Naive thymus-derived CD8-positive, alpha-beta T cell (primary cell): ENCODE measurements at regions not wholly inside any gene's neighbourhood (a gene's known extent, or its start where the extent isn't known, plus 50 kb on each side); places are given as distances from the start of the nearest gene placed in this dataset.
A peak's percentile ranks its signal among the peaks of the same experiment; 100 is the strongest.

ENCODE experiments used
- ATAC-seq, 2 donors: fragments of 150-1000 bp; cut with Tn5 transposase in 1 of 2; sonication (Bioruptor Pico), chemical (Tn5 transposase) in 1 of 2; 1 replicate in 1 of 2; 2 replicates in 1 of 2; pipeline ENCODE4 v1.10.0; 2021; ENCODE audit warnings: mild to moderate bottlenecking in 2 of 2, moderate library complexity in 2 of 2
- POLR2A ChIA-PET: fragments of 350-600 bp; sonication (Branson Sonifier 250); formaldehyde crosslinking; loops from one replicate; lab custom pipeline; 2021; ENCODE audit warnings: antibody characterized with exemption; lab: Charles Lee
- DNase-seq, 10 donors: peaks; one replicate each; pipeline versions ENCODE4 v3.0.0 to v3.0.0-alpha.2; 2020 to 2022
- H3K27ac Mint-ChIP-seq, 10 donors: one replicate each; pipeline ENCODE4 v1.8.0; 2020 to 2022; ENCODE audit warnings: mild to moderate bottlenecking in 10 of 10, mixed read lengths in 10 of 10, moderate library complexity in 4 of 10, inconsistent platforms in 1 of 10
- H3K27me3 Mint-ChIP-seq, 5 donors: one replicate each; pipeline ENCODE4 v1.8.0; 2021 to 2022; ENCODE audit warnings: mixed read lengths in 5 of 5
- H3K36me3 Mint-ChIP-seq, 3 donors: one replicate each; pipeline ENCODE4 v1.8.0; 2020 to 2022; ENCODE audit warnings: mixed read lengths in 3 of 3, mild to moderate bottlenecking in 2 of 3, inconsistent platforms in 1 of 3
- H3K4me1 Mint-ChIP-seq, 4 donors: one replicate each; pipeline ENCODE4 v1.8.0; 2021 to 2022; ENCODE audit warnings: mixed read lengths in 4 of 4
- H3K4me3 Mint-ChIP-seq, 10 donors: one replicate each; pipeline ENCODE4 v1.8.0; 2020 to 2022; ENCODE audit warnings: mild to moderate bottlenecking in 10 of 10, mixed read lengths in 10 of 10, moderate library complexity in 6 of 10, inconsistent platforms in 1 of 10
- H3K9me3 Mint-ChIP-seq, 9 donors: one replicate each; pipeline ENCODE4 v1.8.0; 2020 to 2022; ENCODE audit warnings: mixed read lengths in 9 of 9, mild to moderate bottlenecking in 3 of 9, inconsistent platforms in 1 of 9, moderate library complexity in 1 of 9

- Mint-ChIP-seq H3K9me3 (peaks cover 0 to 23% (median 0%) of the 10 kb centered on the region in 9 donors), H3K4me3 (no peak overlapping the region), H3K4me1 (peaks cover 45 to 65% (median 58%) of the 10 kb centered on the region in 4 donors), H3K27me3 (no peaks in the 10 kb centered on the region), H3K36me3 (peaks cover 0 to 5% (median 5%) of the 10 kb centered on the region in 3 donors), H3K27ac (peak overlapping the region in 1 of 10 donors; percentile 71)
- ATAC-seq (no peak), DNase-seq (no peak)
- POLR2A ChIA-PET: interaction anchor here (1.3 to 1.7 kb wide), 2 partner anchors 9 to 27 kb away, joined by 4 to 5 read pairs; no protein-coding TSS in a partner anchor
Measured at GRCh38 chr13:40217675-40218074, 448.8 kb downstream of the FOXO1 start.

GRCh38 chr13:40220299-40220935, 446.0 kb downstream of the FOXO1 start:
- Mint-ChIP-seq H3K36me3 (no peaks in the 10 kb centered on the region), H3K9me3 (peaks cover 0 to 9% (median 0%) of the 10 kb centered on the region in 9 donors), H3K4me3 (no peak overlapping the region), H3K27ac (peak overlapping the region in 9 of 10 donors; percentile 0 to 95 (median 83)), H3K27me3 (no peaks in the 10 kb centered on the region), H3K4me1 (peaks cover 38 to 67% (median 56%) of the 10 kb centered on the region in 4 donors)
- ATAC-seq: no peak
- DNase-seq: no peak
- POLR2A ChIA-PET: interaction anchor here (1.5 to 1.9 kb wide), 2 partner anchors 14 to 169 kb away, joined by 3 to 5 read pairs; no protein-coding TSS in a partner anchor

DNA sequence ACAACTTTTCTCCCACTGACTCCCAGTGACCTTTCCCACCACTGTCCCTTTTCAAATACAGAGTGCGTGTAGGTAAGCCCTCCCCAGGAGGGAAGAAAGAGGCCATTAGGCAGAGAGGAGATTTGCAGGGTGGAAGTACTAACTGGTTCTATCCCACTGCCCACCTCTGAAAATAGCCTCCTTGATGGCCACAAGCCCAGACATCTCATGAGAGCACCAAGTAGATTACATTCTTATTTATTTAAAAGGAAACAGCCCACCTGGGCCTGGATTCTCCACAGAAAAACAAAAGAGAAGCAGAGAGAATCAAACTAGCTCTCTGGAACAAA, 445.3 kb downstream of the FOXO1 start:
- Mint-ChIP-seq H3K4me1 (peaks cover 35 to 61% (median 50%) of the 10 kb centered on the region in 4 donors), H3K27ac (peak overlapping the region; percentile 64 to 95 (median 88)), H3K36me3 (no peaks in the 10 kb centered on the region), H3K9me3 (peaks cover 0 to 9% (median 0%) of the 10 kb centered on the region in 9 donors), H3K4me3 (peak overlapping the region in 5 of 10 donors; percentile 33 to 80 (median 51)), H3K27me3 (no peaks in the 10 kb centered on the region)
- DNase-seq: no peak
- POLR2A ChIA-PET: interaction anchor here (1.0 to 1.9 kb wide), 3 partner anchors 14 to 168 kb away, joined by 3 to 5 read pairs (median 3); no protein-coding TSS in a partner anchor
- ATAC-seq: no peak

DNA sequence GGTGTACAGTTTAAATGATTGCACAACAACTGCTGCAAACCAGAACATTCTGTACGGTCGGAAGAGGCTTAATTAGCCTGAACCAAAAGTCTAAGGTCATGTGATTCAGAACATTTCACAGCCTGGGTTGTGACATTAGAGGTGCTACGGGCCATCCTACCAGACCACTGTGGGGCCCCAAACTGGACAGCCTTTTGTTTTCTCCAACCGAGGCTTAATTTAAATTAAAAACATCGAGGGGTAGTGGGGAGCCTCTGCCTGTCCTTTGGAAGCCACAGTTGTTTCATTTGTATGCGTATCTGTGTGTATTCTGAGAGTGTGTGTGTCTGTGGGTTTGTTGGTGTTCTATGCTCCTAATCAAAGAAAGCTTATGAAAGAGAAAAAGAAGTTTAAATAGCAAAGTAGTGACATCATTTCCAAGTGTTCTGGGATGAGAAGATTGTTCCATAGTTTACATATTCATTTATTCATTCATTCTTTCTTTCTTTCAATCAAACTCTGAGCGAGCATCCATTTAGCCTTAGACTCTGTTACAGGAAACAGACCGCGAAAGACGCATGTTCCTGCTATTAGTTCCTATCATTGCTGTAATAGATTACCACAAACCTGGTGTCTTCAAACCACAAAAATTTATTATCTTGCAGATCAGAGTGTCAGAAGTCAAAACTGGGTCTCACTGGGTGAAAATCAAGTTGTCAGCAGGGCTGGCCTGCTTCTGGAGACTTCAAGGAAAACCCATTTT, 444.8 kb downstream of the FOXO1 start:
- peak in 7 of 10 donors; percentile 8 to 77 (median 59) for DNase-seq
- peaks cover 32 to 58% (median 47%) of the 10 kb centered on the region in 4 donors for H3K4me1 Mint-ChIP-seq
- POLR2A ChIA-PET: interaction anchor here (1.0 to 1.9 kb wide), 4 partner anchors 15 to 168 kb away, joined by 3 to 7 read pairs (median 4); no protein-coding TSS in a partner anchor
- H3K27ac Mint-ChIP-seq: peak overlapping the region; percentile 64 to 95 (median 88)
- H3K9me3 Mint-ChIP-seq: peaks cover 0 to 9% (median 0%) of the 10 kb centered on the region in 9 donors
- H3K4me3 Mint-ChIP-seq: peak overlapping the region; percentile 16 to 80 (median 46)
- ATAC-seq: peak; percentile 77 to 89
- H3K36me3 Mint-ChIP-seq: no peaks in the 10 kb centered on the region
- no peaks in the 10 kb centered on the region for H3K27me3 Mint-ChIP-seq

DNA sequence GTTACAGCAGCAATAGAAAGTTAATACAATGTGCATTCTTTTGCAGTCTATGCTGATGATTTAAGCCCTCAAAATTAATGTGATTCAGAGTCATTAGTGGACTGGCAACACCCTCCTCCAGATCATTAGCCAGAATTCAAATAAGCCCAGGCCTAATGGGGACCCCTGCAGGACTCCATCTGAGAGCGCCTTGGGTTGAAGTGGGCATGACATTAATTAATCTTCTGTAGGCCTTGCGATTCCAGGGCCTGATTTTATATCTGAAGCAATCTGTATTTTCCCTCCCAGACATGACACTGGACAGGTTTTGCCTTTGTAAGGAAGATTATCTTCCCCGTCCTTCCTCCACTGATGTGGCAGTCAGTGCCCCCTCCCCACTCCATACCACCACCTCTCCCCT, 442.9 kb downstream of the FOXO1 start:
- POLR2A ChIA-PET: no interaction called here
- Mint-ChIP-seq H3K9me3 (peaks cover 0 to 9% (median 0%) of the 10 kb centered on the region in 9 donors), H3K27ac (peak overlapping the region in 3 of 10 donors; percentile 11 to 75 (median 71)), H3K4me3 (no peak overlapping the region), H3K27me3 (no peaks in the 10 kb centered on the region), H3K36me3 (no peaks in the 10 kb centered on the region), H3K4me1 (peaks cover 28 to 48% (median 38%) of the 10 kb centered on the region in 4 donors)
- DNase-seq (no peak), ATAC-seq (no peak)

DNA sequence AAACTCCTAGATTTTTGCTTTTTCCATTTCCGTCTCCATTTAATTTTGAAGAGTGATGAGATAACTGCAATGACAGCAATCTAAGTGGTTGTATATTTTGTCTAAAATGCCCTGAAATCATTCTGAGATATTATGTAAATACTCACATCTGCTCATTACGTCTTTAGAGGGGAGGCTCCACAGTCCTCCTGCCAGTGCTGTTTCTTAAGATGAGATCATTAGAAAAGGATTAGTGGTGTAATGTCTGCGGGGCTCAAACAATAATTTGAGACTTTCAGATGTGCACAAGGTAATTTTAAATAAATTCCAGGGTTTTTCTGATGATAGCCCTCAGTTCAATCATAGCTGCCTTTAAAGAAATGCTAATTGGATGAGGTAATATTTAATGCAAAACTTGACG, 437.9 kb downstream of the FOXO1 start:
- no peak for DNase-seq
- Mint-ChIP-seq H3K27me3 (no peaks in the 10 kb centered on the region), H3K9me3 (no peaks in the 10 kb centered on the region), H3K4me3 (no peak overlapping the region), H3K4me1 (peaks cover 14 to 49% (median 21%) of the 10 kb centered on the region in 4 donors), H3K27ac (no peak overlapping the region), H3K36me3 (no peaks in the 10 kb centered on the region)
- POLR2A ChIA-PET: interaction anchor here (0.6 kb wide), 1 partner anchor 146 kb away, joined by 9 read pairs; no protein-coding TSS in a partner anchor
- no peak for ATAC-seq

DNA sequence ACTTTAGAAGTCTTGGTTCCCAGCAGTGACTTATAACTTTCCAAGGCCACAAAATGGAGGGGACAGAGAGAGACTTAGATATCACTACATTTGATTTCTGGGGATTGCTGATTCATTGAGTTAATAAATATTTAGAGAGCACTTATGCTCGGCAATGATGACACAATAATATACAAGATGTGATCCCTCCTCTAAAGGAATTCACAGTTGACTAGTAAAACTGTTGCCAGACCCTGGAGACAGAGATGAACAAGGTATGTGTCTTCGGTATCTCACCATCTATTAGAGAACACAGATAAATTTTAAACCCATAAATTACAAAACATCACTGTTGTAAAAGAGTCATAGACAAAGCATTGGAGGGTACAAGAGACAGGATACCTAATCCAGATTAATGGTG, 437.5 kb downstream of the FOXO1 start:
- Mint-ChIP-seq H3K36me3 (no peaks in the 10 kb centered on the region), H3K27me3 (no peaks in the 10 kb centered on the region), H3K4me1 (peaks cover 15 to 46% (median 19%) of the 10 kb centered on the region in 4 donors), H3K9me3 (no peaks in the 10 kb centered on the region), H3K4me3 (no peak overlapping the region), H3K27ac (peak overlapping the region in 2 of 10 donors; percentile 17 to 49)
- POLR2A ChIA-PET: no interaction called here
- DNase-seq (no peak), ATAC-seq (no peak)

DNA sequence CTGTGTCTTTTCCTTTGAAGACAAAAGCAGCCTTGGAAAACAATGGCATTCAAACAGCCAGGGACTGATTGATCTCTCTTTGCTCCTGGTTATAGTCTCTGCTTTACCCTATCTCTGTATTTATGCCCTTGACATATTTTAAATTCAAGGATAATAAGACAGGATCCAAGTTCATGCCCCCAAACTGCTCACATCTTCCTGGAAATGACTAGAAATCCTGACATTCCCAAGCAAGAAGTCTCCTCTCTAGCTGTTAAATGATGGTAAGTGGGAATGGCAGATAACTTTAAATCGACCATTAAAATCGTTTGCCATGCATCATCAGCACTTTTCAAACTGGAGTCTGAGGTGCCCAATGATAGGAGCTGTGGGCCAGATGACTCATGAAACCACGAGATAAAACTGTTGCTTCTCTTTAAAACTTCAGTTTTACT, 435.6 kb downstream of the FOXO1 start:
- ATAC-seq: no peak
- POLR2A ChIA-PET: no interaction called here
- no peak for DNase-seq
- H3K4me1 Mint-ChIP-seq: peaks cover 15 to 45% (median 18%) of the 10 kb centered on the region in 4 donors
- H3K9me3 Mint-ChIP-seq: no peaks in the 10 kb centered on the region
- H3K27me3 Mint-ChIP-seq: no peaks in the 10 kb centered on the region
- H3K36me3 Mint-ChIP-seq: no peaks in the 10 kb centered on the region
- H3K4me3 Mint-ChIP-seq: no peak overlapping the region
- peak overlapping the region in 1 of 10 donors; percentile 75 for H3K27ac Mint-ChIP-seq

GRCh38 chr13:40231311-40231710, 435.1 kb downstream of the FOXO1 start:
- POLR2A ChIA-PET: interaction anchor here (1.1 kb wide), 1 partner anchor 18 kb away, joined by 3 read pairs; no protein-coding TSS in a partner anchor
- DNase-seq (no peak), ATAC-seq (no peak)
- Mint-ChIP-seq H3K27me3 (no peaks in the 10 kb centered on the region), H3K4me3 (no peak overlapping the region), H3K27ac (peak overlapping the region in 1 of 10 donors; percentile 52), H3K9me3 (no peaks in the 10 kb centered on the region), H3K36me3 (no peaks in the 10 kb centered on the region), H3K4me1 (peaks cover 15 to 45% (median 18%) of the 10 kb centered on the region in 4 donors)

- Mint-ChIP-seq H3K27ac (no peak overlapping the region), H3K4me1 (peaks cover 15 to 45% (median 18%) of the 10 kb centered on the region in 4 donors), H3K4me3 (peak overlapping the region in 1 of 10 donors; percentile 4), H3K36me3 (no peaks in the 10 kb centered on the region), H3K9me3 (no peaks in the 10 kb centered on the region), H3K27me3 (no peaks in the 10 kb centered on the region)
- ATAC-seq: no peak
- POLR2A ChIA-PET: interaction anchor here (1.1 kb wide), 1 partner anchor 18 kb away, joined by 3 read pairs; no protein-coding TSS in a partner anchor
- DNase-seq: no peak
Measured at GRCh38 chr13:40231751-40232150, 434.7 kb downstream of the FOXO1 start.

DNA sequence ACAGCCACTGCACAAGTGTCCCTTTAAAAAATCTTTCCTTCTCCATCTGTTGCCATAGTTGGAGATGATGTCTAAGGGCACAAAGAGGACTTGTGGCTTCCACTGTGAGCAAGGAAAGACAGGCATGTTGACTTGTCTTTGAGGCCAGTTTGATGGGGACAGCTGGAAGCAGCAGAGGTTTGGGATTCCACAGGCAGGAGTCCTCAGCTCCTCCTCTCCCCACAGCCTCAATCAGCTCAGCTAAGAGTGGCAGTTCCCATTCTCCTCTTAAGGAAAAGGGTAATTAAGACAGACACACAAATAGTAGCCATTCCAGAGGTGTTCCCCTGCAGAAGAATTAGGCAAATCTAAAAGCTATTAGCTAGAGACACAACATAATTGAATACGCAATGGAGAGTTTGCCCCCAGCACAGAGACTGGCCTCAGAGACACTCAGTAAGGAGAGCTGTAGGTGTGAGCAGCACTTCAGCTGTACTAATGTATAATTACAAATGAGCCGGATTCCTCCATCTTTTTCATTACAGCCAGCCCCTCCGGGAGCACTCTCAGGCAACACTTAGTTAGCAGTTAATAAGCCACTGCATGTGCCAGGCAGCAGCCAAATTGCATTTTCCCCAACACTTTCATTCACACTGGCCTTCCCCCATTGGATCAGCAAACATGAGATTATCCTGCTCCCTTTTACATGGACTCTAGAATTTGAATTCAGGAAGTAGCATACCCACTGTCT, 434.0 kb downstream of the FOXO1 start:
- DNase-seq: no peak
- Mint-ChIP-seq H3K36me3 (no peaks in the 10 kb centered on the region), H3K9me3 (no peaks in the 10 kb centered on the region), H3K27ac (peak overlapping the region in 2 of 10 donors; percentile 11 to 27), H3K4me3 (no peak overlapping the region), H3K4me1 (peaks cover 15 to 45% (median 18%) of the 10 kb centered on the region in 4 donors), H3K27me3 (no peaks in the 10 kb centered on the region)
- POLR2A ChIA-PET: interaction anchor here (1.1 to 1.8 kb wide), 2 partner anchors 17 to 45 kb away, joined by 3 to 4 read pairs; no protein-coding TSS in a partner anchor
- ATAC-seq: no peak

GRCh38 chr13:40233731-40234195, 432.7 kb downstream of the FOXO1 start:
- peaks cover 15 to 45% (median 18%) of the 10 kb centered on the region in 4 donors for H3K4me1 Mint-ChIP-seq
- DNase-seq: no peak

More at GRCh38 chr13:40233731-40234195, 432.7 kb downstream of the FOXO1 start:
- no peaks in the 10 kb centered on the region for H3K36me3 Mint-ChIP-seq
- no peaks in the 10 kb centered on the region for H3K27me3 Mint-ChIP-seq
- H3K9me3 Mint-ChIP-seq: no peaks in the 10 kb centered on the region
- H3K4me3 Mint-ChIP-seq: no peak overlapping the region
- peak overlapping the region in 2 of 10 donors; percentile 11 to 18 for H3K27ac Mint-ChIP-seq
- ATAC-seq: no peak
- POLR2A ChIA-PET: interaction anchor here (1.3 to 1.8 kb wide), 2 partner anchors 27 to 46 kb away, joined by 4 read pairs; no protein-coding TSS in a partner anchor
